Stimulated activated naive CD4-positive, alpha-beta T cell treated with Interleukin-2 at 50 U/mL for 16 hours (primary cell): ENCODE measurements at regions not wholly inside any gene's neighbourhood (a gene's known extent, or its start where the extent isn't known, plus 50 kb on each side); places are given as distances from the start of the nearest gene placed in this dataset.

Source experiments
- DNase-seq: peaks from one replicate; lab custom pipeline; 2025; lab: John Stamatoyannopoulos, UW

DNA sequence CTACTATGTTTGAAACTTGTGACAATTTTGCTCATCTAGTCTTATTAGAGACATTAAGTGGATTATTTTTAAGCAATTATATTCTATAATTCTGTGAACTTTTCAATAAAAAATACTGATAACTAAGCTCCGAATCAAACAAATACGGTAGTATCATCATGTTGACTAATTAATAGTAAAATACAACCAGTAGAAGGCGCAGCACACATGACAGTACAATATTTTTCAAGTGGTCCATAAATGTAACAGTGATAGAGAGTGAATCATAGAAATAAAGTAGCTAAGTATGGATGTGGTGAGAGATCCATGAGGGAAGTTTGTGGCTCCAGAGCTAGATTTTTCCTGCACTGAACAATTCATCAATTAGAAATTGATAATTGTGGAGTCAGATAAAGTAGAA is 666.2 kb downstream of the KCTD8 start:
- DNase-seq = no peak

DNA sequence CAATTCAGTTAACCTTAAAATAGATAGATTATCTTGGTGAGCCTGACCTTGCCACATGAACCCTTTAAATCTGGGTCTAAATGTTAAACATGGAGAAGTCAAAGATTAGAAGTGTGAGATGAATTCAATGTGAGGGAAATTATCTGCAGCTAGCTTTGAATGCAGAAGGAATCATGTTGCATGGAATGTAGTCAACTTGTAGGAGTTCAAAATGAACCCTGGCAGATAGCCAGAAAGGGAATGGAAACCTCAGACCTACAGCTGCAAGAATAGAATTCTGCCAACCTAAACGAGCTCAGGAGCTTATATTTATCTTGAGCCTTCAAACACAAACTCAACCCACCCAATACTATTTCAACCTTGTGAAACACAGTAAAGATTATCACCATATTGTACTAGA is 632.5 kb downstream of the KCTD8 start:
- no peak for DNase-seq

DNA sequence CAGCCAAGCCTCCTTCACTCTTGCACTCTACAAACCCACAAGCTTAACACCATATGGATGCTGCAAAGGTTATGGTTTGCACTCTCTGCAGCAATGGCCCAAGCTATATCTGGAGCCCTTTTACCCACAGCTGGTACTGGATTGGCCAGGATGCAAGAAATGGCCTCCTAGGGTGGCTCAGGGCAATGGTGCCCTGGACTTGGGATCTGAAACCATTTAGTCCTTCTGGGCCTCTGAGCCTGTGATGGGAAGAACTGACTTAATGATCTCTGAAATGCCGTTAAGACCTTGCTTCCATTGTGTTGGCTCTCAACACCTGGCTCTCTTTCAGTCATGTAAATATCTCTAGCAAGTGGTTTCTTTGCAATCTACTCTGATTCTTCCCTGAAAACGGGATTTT is 626.0 kb downstream of the KCTD8 start:
- no peak for DNase-seq

DNA sequence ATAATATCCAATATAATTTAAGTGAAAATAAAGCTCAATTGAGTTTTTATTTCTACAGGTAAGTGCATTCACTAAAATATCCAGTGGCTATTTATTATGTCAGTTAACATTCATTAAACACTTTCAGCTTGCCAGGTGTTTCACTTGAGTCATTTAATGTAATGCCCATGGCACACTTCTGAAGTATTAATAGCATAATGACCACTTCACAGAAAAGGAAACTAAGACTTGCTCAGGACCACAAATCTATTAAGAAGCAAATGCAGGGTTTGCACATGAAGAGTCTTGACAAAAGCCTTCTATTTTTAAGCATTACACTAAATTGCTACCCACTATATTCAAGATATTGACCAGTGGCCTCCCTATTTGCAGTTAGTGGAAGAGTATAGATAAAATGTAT is 612.7 kb downstream of the KCTD8 start:
- DNase-seq = no peak

DNA sequence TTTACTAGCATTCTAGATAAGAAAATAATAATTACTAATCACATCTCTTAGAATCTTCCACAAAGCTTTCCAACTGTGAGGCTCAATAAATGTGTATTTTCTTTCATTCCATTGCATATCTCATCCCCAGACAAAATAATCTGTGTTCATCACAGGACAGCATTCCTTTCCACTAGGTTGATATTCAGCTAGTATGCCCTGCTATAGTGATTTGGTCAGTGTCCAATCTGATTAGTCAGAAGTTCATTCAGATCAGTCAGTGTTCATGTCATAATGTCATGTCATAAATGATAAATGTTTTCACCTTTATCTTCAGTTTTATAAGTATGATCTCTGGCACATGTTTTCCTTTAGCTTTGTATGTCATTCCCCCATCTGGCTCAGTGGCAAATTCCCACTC is 611.4 kb downstream of the KCTD8 start:
- DNase-seq = no peak

DNA sequence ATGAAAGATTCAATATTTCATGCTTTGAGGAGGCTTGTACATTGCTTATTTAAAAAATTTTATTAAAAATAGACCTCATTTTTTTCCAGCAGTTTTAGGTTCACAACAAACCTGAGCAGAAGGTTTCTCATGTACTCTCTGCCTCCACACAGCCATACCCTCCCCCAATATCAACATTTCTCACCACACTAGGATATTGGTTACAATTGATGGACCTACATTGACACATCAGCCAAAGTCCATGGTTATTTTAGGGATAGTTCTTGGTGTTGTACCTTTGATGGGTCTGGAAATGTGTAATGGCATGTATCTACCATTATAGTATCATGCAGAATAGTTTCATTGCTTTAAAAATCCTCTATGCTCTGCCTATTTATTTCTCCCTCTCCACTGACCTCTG is 611.0 kb downstream of the KCTD8 start:
- DNase-seq = no peak

DNA sequence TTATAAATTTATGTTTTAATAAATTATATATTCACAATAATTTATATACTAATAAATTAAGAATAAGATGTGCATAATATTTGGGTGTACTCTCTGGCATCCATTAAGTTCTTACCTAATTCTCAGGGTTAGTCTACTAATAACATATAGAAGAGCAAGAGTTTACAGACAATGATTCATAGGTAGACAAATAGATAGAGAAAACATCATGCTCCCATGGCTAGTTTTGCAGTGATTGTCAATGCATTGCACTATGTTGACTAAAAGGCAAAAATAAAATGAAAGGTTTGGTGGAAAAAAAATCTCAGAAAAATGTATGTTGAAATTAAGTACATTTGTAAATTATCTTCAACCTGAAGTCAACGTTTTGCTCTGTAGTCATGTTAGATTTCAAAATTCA is 606.0 kb downstream of the KCTD8 start:
- DNase-seq = no peak

DNA sequence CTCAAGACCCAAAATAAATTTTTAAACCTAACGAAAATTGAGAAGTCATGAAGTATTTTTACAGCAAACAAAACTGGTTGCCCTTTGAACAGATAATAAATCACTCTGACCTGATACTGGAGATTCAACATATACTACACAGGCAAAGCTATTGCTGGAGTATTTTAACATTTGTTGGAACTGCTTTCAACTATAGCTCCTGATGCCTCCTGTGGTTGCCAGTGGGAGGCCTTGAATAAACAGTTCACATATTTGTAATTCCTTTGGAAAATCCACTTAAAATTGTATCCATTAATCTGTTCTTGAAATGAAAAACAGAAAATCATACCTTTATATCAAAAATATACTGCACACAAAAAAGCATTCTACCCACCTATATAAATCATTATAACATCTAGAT is 605.1 kb downstream of the KCTD8 start:
- no peak for DNase-seq

DNA sequence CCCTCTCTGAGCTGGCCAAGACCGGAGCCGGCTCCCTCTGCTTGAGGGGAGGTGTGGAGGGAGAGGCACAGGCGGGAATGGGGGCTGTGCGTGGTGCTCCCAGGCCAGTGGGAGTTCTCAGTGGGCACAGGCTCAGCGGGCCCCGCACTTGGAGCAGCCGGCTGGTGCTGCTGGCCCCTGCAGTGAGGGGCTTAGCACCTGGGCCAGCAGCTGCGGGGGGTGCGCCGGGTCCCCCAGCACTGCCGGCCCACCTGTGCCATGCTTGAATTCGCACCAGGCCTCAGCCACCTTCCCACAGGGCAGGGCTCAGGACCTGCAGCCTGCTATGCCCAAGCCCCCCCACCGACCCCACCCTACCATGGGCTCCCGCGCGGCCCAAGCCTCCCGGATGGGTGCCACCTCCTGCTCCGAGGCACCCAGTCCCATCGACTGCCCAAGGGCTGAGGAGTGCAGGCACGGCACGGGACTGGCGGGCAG is 602.5 kb downstream of the KCTD8 start:
- DNase-seq = no peak

DNA sequence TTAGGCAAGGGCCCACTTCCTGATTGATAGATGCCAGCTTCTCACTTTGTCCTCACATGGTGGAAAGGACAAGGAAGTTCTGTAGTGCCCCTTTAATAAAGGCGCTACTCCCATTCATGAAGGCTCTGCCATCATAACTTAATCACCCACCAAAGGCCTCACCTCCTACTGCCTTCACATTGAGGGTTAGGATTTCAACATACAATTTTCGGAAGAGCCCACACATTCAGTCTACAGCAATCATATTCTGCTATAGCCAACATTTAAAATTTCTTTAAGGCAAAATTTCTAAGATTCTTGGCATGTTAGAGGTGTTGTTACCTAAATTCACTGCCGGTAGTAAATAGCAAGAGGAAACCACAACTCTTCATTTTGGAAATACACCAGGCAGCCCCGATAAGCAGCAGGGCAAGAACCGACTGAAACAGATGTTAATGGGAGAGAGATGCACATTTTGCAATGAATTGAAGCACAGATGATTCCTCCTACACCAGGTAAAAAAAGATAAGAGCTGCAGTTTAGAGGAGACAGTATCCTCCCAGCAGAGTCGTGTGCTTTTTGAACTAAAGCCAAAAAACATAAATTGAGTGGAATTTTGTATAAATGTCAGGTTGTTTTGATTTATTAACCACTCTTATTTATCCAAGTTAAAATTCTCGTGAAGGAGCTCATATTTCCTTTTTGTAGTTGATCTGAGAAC is 594.9 kb downstream of the KCTD8 start:
- DNase-seq = no peak

DNA sequence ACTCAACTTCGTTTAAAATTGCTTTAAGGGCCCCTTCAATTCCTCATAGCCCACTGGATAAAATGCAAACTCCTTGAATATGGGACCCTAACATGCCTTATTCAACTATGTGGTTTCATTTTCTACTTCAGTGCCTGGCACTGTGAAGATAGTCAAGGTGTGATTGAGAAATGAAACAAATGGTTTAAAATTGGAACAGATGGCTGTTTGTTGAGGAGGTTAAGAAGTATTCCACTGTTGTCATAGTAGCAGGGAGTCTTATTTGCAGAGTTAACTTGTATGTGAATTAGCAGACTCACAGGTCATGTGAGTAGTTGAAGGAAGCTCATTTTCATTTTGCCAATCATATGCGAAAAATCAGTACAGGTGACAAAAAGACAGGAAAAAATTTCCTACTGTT is 593.3 kb downstream of the KCTD8 start:
- DNase-seq = no peak

DNA sequence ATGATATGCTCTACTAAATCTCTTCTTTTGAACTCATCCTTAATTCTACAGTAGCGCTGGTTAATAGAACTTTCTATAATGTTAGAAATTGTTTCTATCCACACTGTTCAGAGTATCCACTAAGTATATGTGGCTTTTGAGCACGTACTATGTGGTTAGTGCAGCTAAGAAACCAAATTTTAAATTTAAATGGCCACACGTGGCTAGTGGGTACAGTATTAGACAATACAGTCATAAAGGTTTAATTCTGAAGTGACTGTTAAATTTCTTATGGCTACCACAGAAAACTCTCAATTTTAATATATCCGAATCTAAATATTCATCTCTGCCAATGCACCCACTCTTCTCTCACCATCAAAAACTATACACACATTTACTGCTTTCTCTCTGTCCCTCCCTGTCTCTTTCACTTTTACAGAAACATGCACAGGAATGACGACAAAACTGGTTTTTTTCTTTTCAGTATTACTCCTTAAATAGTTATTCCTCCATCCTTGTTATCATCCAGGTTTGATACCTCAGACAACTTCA is 583.9 kb downstream of the KCTD8 start:
- DNase-seq = no peak

DNA sequence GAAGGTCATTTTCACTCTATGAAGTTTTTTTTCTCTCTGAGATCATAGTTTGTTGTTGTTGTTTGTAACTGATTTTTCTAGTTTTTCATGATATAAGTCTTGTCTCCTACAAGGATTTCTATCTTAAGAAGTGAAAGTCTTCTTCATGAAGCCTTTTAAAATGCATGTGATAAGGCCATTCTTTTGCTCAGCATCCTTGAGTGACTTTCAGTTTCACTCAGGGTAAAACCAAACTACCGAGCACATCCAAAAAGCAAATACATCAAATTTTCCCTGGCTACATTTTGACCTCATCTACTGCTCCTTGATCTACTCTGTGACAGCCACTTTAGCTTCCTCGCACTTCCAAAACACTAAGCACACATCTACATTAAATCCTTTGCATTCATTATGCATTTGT is 580.7 kb downstream of the KCTD8 start:
- DNase-seq = no peak

DNA sequence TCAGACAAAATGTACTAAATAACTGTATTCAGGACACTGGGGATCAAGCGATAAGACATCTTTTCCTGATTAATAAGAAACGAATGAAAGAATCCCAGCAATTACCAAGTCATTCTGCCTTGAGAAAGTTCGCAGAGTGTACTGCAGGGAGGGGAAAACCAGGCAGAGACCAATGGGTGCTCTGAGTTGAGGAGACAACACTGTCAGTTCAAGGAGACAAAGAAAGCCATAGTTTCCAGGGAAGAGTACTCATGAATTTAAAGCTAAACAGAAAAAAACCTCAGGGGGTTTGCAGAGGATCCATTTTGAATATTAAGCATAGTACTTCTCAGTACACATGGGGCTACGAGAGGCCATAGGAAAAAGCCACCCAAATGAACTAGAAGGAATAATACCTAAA is 573.0 kb downstream of the KCTD8 start:
- no peak for DNase-seq

DNA sequence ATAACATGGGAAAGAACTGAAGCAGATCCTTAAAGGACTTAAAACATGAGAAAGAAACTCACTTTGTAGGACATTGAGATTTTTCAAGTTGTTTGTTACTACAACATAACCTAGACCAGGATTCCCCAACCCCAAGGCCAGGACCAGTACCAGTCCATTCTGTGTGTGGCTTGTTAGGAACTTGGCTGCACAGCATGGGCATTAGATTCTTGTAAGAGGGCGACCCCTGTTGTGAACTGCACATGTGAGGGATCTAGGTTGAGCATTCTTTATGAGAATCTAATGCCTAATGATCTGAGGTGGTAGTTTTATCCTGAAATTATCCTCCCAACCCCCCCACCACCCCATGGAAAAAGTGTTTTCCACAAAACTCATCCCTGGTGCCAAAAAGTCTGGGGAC is 566.1 kb downstream of the KCTD8 start:
- DNase-seq = no peak

DNA sequence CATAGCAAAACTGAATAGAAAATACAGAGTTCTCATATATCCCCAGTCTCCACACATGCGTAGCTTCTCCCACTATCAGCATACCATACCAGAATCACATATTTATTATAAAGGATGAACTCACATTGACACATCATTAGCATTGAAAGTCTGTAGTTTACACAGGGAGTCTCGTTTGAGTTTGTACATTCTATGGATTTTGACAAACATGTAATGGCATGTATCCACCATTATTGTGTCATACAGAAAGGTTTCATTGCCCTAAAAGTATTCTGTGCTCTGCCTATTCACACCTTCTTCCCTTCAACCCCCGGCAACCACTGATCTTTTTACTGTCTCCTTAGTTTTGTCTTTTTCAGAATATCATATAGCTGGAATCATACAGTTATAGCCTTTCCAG is 562.4 kb downstream of the KCTD8 start:
- no peak for DNase-seq

DNA sequence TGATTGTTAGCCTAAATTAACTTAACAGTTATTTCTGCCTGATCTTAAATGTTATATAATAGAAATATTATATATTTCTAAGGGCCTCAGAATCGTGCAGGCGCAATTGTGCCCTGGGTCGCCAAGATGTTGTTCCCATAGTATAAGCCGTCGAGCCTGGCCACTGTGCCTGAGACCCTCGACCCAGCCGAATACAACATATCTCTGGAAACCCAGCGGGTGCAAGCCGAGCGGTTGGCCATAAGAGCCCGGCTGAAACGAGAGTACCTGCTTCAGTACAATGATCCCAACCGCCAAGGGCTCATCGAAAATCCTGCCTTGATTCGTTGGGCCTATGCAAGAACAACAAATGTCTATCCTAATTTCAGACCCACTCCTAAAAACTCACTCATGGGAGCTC is 549.8 kb downstream of the KCTD8 start:
- no peak for DNase-seq

DNA sequence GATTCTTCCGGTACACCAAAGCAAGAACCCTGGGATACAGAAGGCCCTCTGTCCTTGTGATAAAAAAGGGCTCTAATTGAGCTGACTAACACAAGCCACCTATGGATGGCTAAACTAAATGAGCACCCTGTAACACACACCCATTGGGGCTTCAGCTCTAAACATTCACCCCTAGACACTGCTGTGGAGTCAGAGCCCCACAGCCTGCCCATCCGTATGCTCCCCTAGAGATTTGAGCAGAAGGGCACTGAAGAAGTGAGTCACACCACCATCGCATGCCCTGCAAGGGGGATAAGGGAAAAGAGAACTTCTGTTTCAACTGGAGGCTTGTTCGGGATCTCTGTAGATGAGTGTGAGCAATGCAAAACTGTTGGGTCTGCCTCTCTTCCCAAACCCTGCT is 545.2 kb downstream of the KCTD8 start:
- no peak for DNase-seq

DNA sequence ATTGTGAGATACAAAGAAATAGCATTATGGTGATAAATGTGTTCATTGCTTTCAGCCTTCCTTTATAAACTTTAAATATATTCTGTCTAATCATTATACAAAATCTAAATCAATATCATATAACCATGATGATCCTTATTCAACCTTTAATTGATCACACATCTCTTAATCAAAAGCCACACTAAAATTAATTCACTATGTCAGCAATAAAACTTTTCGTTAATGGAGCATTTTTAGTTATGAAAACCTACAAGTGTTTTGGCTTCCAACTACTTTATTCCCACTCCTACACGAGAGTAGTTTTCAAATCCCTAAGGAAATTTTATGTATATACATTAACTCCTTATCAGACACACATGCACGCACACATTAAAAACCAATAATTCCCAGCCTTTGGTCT is 530.2 kb downstream of the KCTD8 start:
- DNase-seq = no peak

DNA sequence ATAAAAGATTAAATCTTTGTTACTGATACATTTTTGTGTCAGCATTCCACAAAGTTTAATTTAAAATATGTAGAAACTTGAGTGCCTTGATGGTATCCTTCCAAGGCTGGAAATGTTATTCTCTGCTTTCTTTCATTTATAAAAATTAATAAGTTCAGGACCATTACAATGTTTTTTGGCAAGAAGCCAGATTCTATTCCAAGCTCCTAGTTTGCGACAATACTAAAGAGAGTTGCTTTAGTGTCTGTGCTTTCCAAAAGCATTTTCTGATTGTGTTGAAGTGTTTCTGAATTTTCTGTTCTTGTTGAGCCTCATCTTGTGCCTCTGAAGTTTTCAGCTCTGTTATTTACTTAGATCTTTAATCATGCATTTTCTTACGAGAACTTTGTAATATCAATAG is 516.2 kb downstream of the KCTD8 start:
- DNase-seq = no peak

DNA sequence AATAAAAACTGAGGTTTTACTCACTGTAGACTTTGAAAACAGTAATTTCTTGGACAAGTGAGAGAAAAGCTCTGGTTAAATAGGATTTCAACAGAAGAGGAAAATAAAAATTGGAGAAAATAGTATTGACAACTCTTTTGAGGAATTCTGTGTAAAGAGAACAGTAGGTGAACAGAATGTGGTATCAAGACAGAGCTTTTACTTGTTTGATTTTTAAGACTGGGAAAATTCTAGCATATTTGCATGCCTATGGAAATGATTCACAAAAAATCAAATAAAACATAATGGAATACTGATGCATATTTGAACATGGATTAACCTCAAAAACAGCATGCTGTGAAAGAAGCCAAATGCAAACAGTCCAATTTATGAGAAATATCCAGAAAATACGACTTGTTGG is 504.6 kb downstream of the KCTD8 start:
- no peak for DNase-seq

DNA sequence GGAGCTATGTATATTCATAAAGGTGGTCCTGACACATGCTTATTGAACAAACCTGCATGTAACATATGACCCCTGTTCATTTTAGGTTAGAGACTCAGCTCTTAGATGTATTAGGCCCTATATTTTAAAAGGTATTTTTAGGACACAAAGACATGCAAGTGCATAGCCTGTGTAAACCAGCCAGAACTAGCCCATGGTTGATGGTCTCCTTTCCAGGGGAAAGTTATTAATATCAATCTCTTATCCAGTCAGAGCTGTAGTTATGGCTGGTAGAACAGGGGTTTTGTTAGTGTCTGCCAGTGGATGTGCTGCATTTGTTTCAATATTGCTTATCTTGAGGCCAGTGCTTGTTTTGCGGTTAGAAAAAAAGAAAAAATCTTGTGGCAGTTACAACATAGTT is 488.6 kb downstream of the KCTD8 start:
- DNase-seq = no peak

DNA sequence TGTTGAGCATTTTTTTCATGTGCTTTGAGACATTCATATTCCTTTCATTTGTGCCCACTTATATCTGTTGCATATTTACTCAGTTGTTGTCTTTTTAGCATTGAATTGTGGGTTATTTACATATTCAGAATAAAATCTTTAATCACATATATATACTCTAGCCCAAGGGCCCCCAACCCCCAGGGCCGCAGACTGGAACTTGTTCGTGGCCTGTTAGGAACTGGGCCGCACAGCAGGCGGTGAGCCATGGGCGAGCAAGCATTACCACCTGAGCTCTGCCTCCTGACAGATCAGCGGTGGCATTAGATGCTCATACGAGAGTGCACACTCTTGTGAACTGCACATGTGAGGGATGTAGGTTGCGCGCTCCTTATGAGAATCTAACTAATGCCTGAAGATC is 480.6 kb downstream of the KCTD8 start:
- DNase-seq = no peak

DNA sequence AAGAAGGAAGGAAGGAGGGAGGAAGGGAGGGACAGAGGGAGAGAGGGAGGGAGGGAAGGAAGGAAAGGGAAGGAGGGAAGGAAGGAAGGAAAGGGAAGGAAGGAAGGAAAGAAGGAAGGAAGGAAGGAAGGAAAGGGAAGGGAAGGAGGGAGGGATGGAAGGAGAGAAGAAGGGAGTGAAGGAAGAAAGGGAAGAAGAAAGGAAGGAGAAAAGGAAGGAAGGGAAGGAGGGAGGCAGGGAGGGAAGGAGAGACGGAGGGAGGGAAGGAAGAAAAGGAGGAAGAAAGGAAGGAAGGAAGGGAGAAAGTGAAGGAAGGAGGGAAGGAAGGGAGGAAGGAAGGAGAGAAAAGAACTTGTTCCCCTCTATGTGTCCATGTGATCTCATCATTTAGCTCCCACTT is 465.0 kb downstream of the KCTD8 start:
- DNase-seq = no peak
